Choroid plexus epithelial cell (primary cell): ENCODE measurements at regions not wholly inside any gene's neighbourhood (a gene's known extent, or its start where the extent isn't known, plus 50 kb on each side); places are given as distances from the start of the nearest gene placed in this dataset.

Experiments used
- DNase-seq: peaks from one replicate; pipeline ENCODE4 v3.0.0-alpha.2; 2010; ENCODE audit warnings: low read depth
- H3K4me3 ChIP-seq: 2 replicates; pipeline ENCODE4 v1.5.1; 2011; ENCODE audit warnings: low read depth, mild to moderate bottlenecking, control low read depth, low read length, moderate library complexity
- CTCF ChIP-seq: conservative IDR thresholded peaks from 2 replicates; pipeline ENCODE4 v1.5.1; 2011; ENCODE audit warnings: low read depth, mild to moderate bottlenecking, control low read depth, inconsistent platforms, low read length, moderate library complexity

- no peak for DNase-seq
- no peak for TF ChIP-seq CTCF
Observed at GRCh38 chr5:23164971-23165370, 311.8 kb upstream of the CDH12 start.

GRCh38 chr5:23158179-23158578 lies 305.0 kb upstream of the CDH12 start:
- no peak overlapping the region for H3K4me3 ChIP-seq
- no peak for TF ChIP-seq CTCF
- DNase-seq = no peak

More at GRCh38 chr5:23164971-23165370, 311.8 kb upstream of the CDH12 start:
- no peak overlapping the region for H3K4me3 ChIP-seq

GRCh38 chr5:23157716-23158115 lies 304.6 kb upstream of the CDH12 start:
- H3K4me3 ChIP-seq = no peak overlapping the region
- no peak for DNase-seq
- no peak for TF ChIP-seq CTCF

GRCh38 chr5:23157169-23157568 lies 304.0 kb upstream of the CDH12 start:
- TF ChIP-seq CTCF = no peak
- no peak overlapping the region for H3K4me3 ChIP-seq
- DNase-seq = no peak

GRCh38 chr5:23147625-23148024 lies 294.5 kb upstream of the CDH12 start:
- no peak for TF ChIP-seq CTCF
- DNase-seq = no peak
- no peak overlapping the region for H3K4me3 ChIP-seq

GRCh38 chr5:23146183-23146582 lies 293.0 kb upstream of the CDH12 start:
- H3K4me3 ChIP-seq = no peak overlapping the region
- DNase-seq = no peak
- no peak for TF ChIP-seq CTCF

GRCh38 chr5:23139338-23140171 lies 286.4 kb upstream of the CDH12 start:
- H3K4me3 ChIP-seq = no peak overlapping the region
- TF ChIP-seq CTCF = peak; percentile 51
- peak; percentile 48 for DNase-seq
